ENCODE measurements at regions not wholly inside any gene's neighbourhood (a gene's known extent, or its start where the extent isn't known, plus 50 kb on each side); places are given as distances from the start of the nearest gene placed in this dataset.

- no peak for TF ChIP-seq CTCF (IDR thresholded peaks at IDR 0.05)
- TF ChIP-seq REST (IDR thresholded peaks at IDR 0.05; ENCODE audit: insufficient read depth in 1 of 2, low read depth in 2 of 2, low read length in 1 of 2), result no peak
- no peak for TF ChIP-seq POLR2AphosphoS5 (IDR thresholded peaks at IDR 0.05; ENCODE audit: low read depth, low read length)
- TF ChIP-seq SIN3A (IDR thresholded peaks at IDR 0.05; ENCODE audit: borderline replicate concordance, insufficient read depth, low read depth, low read length), result no peak
Observed at GRCh38 chr7:136709876-136710275, 158.6 kb upstream of the CHRM2 start.

Data from Panc1 (cell line).